ENCODE measurements at regions not wholly inside any gene's neighbourhood (a gene's known extent, or its start where the extent isn't known, plus 50 kb on each side); places are given as distances from the start of the nearest gene placed in this dataset.

DNA sequence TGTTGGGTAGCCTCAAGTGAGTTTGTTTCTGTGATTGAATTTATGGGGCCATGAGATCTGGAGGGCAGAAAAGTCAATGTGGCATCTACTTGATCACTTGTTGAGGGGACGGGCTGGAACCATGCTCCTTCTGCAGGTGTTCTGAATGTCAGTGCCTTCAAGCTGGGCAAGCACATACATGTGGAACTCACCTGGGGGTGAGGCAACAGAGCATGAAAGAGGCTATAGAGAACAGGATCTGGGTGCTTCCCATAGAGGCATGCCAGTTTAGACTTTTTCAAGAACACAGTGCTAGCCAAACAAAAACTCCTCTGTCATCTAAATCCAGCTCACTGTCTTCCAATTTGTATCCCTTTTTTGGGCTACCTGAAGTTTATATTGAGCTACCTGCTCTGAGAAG is 77.8 kb upstream of the SLC35B3 start:
- TF ChIP-seq, protein P1, sequence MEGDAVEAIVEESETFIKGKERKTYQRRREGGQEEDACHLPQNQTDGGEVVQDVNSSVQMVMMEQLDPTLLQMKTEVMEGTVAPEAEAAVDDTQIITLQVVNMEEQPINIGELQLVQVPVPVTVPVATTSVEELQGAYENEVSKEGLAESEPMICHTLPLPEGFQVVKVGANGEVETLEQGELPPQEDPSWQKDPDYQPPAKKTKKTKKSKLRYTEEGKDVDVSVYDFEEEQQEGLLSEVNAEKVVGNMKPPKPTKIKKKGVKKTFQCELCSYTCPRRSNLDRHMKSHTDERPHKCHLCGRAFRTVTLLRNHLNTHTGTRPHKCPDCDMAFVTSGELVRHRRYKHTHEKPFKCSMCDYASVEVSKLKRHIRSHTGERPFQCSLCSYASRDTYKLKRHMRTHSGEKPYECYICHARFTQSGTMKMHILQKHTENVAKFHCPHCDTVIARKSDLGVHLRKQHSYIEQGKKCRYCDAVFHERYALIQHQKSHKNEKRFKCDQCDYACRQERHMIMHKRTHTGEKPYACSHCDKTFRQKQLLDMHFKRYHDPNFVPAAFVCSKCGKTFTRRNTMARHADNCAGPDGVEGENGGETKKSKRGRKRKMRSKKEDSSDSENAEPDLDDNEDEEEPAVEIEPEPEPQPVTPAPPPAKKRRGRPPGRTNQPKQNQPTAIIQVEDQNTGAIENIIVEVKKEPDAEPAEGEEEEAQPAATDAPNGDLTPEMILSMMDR (IDR thresholded peaks at IDR 0.05), result no peak
- TF ChIP-seq POLR2A (IDR thresholded peaks at IDR 0.05), result no peak
